Activated CD8-positive, alpha-beta memory T cell treated with anti-CD3 and anti-CD28 coated beads, Interleukin-2, amount 50 U/mL, for 48 hours (primary cell): ENCODE measurements at regions not wholly inside any gene's neighbourhood (a gene's known extent, or its start where the extent isn't known, plus 50 kb on each side); places are given as distances from the start of the nearest gene placed in this dataset.
"Not testable (repeated sequence)": the region's sequence is repeated elsewhere in the genome, so short reads cannot be mapped to it uniquely, and the experiment has no call there.

Experiments
- DNase-seq: peaks from one replicate; pipeline ENCODE4 v3.0.0-alpha.2; 2020

DNA sequence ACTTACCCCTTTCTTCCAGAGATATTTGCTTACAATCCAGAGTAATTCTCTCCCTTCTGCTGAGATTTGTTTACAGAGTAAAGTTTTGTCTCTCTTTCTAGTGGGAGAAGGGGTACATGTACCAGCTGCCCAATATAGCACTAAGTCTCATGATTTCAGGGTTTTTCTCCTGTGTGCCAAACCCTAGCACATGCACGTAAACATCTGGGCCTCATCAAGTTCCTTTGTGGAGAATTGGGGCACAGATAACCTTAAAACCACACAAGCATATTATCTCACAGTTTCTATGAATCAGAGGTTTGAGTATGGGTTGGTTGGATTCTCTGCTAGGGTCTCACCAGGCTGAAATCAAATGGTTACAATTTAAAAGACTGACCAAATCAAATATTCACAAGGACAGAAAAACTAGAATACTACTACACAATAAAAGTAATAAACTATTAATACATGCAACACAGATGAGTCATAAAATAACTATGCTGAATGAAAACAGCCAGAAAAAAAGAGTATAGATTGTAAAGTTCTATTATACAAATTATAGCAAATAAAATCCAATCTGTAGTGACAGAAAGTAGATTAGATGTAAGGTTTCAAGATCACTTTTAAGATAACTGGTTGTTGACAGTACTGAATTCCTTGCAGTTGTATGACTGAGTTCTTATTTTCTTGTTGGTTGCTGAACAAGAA, 347.4 kb upstream of the PTBP2 start:
- no peak for DNase-seq

DNA sequence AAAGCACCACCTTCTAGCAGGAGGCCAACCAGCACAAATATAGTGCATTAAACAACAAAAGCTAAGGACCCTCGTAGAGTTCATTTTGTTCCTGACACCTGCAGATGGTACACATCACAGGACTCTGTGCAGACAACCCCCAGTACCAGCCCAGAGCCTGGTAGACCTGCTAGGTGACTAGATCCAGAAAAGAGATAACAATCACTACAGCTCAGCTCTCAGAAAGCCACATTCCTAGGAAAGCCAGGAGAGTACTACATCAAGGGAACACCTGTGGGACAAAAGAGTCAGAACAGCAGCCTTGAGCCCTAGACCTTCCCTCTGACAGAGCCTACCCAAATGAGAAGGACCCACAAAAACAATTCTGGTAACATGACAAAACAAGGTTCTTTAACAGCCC, 344.7 kb upstream of the PTBP2 start:
- no peak for DNase-seq

DNA sequence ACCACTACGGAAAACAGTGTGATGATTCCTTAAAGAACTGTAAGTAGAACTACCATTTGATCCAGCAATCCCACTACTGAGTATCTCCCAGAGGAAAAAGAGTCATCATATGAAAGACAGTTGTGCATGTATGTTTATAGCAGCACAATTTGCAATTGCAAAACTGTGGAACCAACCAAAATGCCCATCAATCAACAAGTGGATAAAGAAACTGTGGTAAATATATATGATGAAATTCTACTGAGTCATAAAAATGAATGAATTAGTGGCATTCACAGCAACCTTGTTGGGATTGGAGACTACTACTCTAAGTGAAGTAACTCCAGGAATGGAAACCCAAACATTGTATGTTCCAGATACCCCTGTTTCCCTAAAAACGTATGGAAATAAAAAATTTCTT, 337.0 kb upstream of the PTBP2 start:
- no peak for DNase-seq

DNA sequence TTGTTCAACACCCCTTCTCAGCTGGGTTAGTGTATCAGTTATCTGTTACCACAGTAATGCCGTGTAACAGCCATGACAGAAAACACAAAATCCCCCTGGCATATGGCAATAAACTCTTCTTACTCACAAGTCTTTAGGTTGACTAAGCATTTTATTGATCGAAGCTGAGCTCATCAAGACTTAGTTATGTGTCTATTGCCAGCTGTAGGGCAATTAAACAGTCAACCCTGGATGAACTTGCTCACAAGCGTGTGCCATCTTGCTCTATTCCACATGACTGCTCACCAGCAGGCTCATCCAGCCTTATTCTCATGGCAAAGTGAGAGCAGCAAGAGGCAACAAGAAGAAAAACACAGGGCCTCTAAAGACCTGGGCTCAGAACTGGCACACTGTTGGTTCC, 333.8 kb upstream of the PTBP2 start:
- DNase-seq = no peak

DNA sequence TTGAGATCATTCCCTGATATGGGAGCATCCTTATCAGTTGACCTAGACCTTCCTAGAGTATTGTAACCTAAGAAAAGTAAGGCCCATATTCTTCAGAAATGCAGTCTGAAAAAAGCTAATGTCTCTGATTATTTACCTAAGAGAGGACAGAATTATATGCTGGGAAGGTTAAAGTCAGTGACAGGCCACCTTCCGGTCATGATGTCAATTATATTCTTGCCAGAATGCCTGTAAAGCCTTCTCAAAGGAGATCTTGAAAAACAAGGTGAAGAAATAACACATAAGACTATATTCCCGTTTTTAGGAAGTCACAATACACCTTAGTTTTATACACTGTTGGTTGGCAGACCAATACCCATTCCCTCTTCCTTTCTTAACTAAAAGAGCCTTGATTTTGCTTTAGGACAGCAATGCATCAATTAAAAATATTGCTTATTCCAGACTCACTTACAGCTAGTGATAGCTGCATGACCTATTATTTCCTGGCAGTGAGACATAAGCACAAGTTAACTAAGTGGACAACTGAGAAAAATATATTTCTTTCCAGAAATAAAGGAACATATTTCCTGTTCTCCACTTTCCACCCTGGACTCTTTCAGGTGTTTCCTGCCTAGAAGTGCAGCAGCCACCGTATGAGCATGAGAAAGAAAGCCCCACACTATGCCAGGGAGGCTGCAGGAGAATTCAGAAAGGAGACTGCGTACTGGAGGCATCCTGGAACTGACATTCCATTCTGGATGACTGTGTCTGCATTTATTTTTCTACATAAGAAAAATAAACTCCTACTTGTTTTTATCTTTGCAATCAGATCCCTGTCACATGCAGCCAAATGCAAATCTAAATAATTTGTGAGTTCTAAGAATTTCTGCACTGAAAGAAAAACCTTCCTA, 332.9 kb upstream of the PTBP2 start:
- DNase-seq = no peak

DNA sequence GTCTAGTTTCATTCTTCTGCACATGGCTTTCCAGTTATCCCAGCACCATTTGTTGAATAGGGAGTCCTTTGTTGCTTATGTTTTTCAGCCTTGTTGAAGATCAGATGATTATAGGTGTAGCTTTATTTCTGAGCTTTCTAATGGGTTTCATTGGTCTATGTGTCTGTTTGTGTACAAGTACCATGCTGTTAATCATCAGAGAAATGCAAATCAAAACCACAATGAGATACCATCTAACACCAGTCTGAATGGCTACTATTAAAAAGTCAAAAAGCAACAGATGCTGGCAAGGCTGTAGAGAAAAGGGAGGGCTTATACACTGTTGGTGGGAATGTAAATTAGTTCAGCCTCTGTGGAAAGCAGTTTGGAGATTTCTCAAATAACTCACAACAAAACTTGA, 321.5 kb upstream of the PTBP2 start:
- no peak for DNase-seq

DNA sequence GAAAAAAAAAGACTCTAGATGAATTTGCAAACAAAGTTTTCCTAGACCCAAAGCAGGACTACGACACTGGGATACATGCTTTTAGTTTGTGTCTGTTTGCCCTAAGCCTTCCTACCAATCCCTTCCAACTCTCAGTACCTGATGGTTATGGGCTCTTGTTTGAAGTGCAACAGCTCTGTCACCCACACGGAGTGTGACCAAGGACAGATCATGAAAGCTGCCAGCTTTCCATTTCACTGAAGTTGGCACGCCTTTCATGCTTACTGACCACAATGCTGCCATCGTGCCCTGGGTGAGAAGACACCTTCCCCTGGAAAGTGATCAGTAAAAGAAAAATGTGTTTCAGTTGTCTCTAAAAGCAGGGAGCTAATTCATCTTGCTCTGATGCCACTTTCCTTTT, 312.5 kb upstream of the PTBP2 start:
- DNase-seq = no peak

DNA sequence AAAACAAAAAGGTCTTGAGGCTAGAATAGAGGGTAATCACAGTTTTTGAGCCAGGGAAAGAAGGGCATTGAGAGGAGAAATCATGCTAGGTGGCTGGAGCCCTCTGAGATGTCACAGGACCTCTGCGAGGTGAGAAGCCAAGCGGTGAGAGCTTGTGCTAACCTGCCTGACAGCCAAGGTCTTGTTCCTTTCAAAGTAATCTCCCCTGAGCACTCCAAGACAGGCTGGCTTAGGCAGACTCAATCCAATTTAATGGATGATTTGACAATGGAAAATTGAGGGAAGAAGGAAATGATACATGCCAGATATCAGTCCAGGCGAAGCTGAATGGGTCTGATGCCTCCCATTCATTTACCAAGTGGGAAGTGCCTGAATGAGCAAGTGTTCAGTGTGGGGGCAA, 311.9 kb upstream of the PTBP2 start:
- no peak for DNase-seq

DNA sequence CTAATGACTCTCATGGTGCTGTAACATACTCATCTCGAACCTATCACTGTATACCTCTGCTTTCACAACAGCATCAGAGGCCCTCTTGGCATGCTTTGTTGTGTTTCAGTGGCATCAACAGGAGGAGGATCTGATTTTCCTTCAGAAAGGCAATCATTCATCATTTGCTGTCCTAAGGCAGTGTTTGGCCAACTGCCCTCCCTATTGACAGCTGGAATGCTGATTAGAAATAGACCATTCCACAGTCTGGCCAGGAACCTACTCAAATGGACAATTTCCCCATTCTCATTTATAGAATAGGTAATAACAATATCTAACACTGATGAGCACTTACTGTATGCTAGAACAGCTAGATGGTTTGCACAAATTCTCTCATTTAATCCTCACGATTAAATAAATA, 310.6 kb upstream of the PTBP2 start:
- no peak for DNase-seq

DNA sequence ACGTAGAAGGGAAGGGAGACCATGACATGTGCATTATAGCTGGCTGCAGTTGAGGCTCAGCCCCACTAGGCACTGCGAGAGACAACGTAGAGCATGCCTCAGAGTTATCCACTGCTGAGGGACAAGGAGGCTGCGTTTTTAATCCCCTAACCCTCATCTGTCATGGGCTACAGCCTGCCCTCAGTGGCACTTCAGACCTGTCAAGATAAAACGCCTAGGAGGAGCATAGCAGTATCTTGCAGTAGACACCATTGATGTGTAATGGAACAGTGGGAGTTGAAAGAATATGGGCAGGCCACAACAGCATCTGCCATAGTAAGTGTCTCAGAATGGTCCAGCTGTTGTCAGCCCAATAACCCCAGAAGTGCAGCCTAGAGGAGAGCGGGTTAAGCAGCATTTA, 307.0 kb upstream of the PTBP2 start:
- DNase-seq = no peak

DNA sequence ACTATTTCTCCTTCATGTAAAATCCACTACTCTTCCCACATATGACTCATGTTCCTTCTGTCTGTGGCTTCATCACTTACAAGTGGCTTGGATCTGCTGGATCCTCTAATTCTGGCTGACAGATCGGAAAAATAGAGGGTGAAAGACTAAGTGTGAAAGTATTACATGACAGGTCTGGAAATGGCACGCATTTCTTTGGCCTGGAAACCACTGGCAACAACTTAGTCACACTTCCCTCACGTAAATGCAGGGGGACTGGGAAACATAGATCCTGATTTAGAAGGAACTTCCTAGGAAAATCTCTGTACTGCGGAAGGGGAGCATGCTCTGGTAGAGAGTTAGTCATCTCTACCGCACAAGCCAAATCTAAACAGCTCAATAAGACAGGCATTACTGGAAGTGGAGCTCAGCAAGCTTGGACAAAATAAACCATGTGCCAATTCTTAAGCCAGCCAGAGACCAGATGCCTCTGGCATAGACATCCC, 305.4 kb upstream of the PTBP2 start:
- no peak for DNase-seq

DNA sequence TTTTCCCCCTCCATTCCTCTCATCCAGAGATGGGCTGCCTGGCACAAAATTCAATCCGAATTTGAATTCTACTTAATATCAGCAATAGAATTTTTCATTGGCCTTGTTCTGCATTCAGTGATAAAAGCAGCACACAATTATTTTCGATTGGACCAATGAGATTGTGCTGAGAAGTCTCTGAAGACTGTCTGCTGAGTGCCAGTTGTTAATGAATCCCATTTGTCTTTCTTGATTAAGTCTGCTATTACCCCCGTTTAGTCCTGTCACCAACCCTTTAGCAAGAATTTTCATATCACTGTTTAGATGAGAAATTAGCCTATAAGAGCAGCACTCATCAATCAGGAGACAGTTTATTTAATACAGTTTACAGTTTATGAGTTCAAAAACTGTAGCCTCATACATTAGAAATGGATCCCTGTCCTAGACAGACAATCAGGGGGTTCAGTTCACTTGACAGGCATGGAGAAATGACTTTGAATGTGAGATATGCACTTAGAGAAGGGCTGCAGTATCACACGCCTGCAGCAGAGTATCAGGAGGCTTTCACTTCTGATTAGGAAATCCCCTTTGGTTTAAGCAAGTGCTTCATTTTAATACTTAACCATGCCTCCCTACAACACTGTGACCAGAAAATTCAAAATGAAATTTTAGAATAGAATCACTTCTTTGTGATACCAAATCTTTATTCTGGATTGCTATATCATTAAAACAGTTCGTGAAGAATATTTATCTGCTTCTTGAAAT, 304.7 kb upstream of the PTBP2 start:
- DNase-seq = no peak

DNA sequence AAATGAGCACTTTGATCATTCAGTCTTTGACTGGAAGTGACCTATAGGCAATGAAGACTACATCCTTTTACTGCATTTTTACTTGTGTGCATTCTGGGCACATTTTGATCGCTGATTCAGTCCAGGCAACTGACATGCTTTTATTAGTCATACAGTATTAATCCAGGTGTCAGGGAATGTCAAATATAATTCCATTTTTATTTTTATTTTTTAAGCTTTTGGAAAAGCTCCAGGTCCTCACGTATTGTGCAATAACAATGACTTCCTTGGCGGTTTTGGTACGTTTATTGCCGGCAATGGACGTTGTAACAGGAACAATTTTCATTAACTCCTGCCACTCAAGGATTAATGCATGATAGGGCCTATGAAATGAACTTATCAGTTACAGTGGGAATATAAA, 302.6 kb upstream of the PTBP2 start:
- DNase-seq = no peak

DNA sequence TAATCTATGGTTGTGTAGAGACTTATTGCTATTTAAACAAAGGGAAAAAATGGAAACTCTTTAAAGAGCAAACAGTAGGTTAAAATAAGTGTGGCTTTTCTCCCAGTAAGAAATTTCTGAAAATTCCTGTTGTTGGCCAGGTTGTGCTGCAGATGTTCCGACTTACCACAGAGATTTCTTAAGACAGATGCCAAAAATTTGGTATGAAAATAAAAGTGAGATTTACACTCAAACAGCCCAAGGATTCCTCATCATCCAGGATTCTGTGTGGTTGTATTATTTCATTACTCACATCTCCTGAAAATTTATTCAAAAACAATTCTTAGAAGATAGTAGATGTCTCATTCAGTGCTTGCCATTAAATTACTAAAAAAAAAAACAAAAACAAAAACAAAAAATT, 296.7 kb upstream of the PTBP2 start:
- no peak for DNase-seq

DNA sequence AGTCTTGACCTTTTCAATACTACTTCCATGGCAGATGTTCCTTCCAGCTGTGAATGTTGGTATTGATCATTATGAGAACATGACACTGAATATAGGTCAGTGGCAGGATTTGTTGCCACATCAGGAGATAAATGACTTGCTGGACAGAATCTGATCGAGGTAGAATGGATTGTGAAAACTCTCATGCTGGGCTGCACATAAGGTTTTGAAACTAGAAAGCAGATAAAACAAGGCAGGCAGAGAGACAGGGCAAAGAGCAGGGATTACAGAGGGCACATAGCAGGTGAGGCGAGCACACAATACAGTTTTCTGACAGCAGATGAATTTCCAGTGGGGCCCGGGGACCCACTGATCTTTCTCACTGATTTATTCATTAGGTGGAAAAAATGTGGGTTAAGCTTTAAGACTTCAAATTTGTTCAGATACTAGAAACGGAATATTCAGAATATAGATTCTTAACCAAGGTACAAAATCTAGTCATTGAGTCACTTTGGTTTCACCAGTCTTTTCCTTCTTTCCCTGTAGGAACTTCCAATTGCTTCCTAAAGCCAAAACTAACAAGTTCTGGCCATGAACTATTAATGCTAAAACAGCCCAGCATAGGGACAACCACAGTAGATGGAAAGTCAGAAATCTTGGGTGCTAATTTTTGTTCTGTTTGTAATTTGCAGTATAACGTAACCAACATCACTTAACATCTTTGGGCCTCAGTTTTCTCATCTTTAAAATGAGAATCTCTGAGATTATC, 296.0 kb upstream of the PTBP2 start:
- no peak for DNase-seq

DNA sequence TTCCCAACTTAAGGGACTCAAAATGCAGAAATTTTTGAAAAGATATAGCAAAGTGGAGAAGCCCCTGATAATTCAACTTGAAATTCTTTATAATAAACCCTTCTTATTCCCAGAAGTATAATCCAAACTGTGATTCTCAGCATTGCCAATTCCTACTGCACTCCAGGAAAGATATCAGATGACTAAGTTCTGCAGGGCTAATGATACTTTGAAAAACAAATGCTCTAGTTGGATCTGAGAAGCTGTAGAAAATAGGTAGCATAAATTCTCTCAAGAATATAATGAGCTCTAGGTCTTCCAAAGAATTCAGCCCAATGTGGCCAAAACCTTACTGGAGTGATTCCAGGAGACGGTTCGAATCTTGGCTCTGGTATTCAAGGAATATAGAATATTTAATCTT, 294.0 kb upstream of the PTBP2 start:
- no peak for DNase-seq

DNA sequence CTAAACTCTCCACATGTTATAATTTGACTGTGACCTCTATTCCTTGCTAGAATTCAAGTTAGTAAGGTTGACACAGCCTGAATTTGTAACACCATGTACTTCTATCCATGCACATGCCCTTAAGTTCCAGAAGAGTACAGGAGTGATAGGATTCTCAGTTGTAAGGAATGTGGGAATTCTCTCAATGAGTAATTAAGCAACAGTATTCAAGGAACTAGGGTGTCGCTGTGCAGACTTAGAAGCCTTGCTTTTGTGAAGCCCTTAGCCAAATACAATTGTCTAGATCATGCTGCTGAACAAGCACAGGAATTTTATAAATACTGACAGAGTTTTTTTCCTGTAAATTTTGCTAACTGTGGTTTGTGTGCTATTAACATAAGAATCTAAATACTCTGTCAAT, 276.3 kb upstream of the PTBP2 start:
- no peak for DNase-seq

DNA sequence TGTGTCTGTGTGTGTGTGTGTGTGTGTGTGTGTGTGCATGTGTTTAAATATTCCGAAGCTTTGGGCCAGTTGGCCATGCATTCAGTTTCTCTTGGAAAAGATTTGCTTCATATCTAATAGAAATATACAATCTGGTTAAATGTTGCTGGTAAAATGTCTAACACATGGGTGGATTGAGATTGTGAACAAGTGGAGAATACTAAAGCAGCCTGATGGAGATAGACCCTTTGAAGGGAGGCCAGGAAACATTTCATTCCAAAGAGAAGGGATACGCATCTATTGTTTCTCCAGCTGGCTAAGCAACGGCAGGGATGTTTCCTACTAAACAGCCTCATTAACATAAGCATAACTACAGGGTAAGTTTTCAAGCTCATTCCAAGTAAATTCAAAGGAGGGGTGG, 257.5 kb upstream of the PTBP2 start:
- no peak for DNase-seq

DNA sequence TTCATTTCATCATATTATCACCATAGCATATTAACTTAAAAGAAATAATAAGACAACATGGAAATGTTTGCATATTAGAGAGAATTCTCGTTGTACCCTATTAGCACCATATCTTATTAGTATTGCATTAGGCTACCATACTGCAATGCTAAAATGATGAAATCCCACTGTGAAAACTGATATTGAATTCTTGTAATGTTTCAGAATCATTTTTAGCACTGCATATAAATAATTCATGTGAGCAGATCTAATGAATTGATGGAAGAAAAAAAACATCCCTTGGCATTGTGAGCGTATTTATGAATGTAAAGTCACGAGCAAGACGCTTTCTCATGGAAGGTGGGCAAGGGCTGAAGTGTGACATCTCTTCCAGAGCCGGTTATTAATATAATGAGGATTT, 257.1 kb upstream of the PTBP2 start:
- no peak for DNase-seq

DNA sequence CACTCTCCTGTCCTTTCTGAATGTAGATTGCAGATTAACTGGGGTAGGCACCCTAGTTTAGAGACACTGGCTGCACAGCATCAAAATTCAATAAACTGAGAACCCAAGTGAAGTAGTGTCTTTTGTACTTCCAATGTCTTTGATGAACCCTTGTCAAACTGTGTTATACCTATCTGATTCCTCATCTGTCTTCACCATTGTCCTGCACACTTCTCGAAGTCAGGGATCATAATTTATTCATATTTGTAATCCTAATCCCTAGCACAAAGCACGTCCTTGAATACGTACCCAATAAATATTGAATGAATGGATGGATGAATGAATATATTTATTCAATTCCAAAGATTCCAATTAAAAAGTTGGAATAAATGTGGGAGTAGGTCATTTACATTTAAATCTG, 256.6 kb upstream of the PTBP2 start:
- no peak for DNase-seq

DNA sequence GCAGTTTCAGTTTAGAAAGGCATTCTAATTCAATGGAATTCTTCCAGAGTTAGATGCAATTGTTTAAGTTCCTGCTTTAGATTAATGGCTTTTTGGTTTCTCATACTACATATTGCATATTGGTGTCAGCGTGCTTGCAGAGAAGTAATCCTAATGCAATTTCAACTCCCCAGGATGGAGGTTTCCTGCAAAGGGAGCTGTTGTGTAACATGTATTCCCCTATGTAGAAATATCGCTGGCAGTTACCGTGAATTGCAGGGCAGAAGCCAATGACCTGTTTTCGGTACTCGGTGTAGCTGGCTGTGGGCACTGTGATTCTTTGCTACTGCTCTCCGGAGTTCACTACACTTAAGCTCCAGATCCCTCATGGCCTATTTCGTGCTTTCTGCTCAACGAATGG, 256.1 kb upstream of the PTBP2 start:
- no peak for DNase-seq

DNA sequence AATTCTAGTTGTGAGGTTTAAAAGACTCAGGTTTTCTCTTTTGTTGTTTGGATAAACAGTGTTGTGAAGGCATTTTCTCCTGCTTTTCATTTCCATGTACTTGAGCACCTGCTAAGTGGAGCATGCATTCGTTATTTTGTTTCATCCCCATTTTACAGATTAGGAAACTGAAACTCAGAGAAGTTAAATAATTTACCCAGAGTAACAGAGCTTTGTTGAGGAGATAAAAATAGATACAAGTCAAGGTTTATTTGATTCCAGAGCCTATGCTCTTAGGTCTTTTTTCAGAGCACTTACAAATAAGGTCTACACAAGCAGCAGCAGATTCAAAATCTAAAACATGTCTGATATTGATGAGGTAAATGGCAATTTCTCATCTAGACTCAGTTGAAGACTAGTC, 254.7 kb upstream of the PTBP2 start:
- DNase-seq = no peak

DNA sequence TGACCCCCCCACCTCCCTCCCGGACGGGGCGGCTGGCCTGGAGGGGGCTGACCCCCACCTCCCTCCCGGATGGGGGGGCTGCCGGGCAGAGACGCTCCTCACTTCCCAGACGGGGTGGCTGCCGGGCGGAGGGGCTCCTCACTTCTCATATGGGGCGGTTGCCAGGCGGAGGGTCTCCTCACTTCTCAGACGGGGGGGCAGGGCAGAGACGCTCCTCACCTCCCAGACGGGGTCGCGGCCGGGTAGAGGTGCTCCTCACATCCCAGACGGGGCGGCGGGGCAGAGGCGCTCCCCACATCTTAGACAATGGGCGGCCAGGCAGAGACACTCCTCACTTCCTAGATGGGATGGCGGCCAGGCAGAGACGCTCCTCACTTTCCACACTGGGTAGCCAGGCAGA, 251.9 kb upstream of the PTBP2 start:
- not testable (repeated sequence) for DNase-seq
